OCI-LY7 (cell line): ENCODE measurements at regions not wholly inside any gene's neighbourhood (a gene's known extent, or its start where the extent isn't known, plus 50 kb on each side); places are given as distances from the start of the nearest gene placed in this dataset.

Experiments
- BruUV-seq: library from RNA; stranded (reverse); fragments of 400-500 nt; replicated peaks from 2 replicates; lab custom pipeline; 2021; lab: Mats Ljungman, UMichigan
- CTCF ChIA-PET: fragments of 300-600 bp; sonication (Branson Sonifier 250); formaldehyde crosslinking; loops from one replicate; lab custom pipeline; 2022; ENCODE audit warnings: antibody characterized with exemption; ENCODE audit not compliant: unreplicated experiment; lab: Charles Lee
- POLR2A ChIA-PET: fragments of 300-600 bp; sonication (Branson Sonifier 250); formaldehyde crosslinking; loops from one replicate; lab custom pipeline; 2022; ENCODE audit warnings: antibody characterized with exemption; lab: Charles Lee
- DNase-seq: peaks from one replicate; pipeline ENCODE4 v3.0.0-alpha.2; 2015; ENCODE audit warnings: low spot score
- H2AFZ ChIP-seq: fragments of 200-600 bp; sonication (generic), shearing (Covaris generic); 2 replicates; pipeline ENCODE4 v1.6.1; 2014; ENCODE audit warnings: mild to moderate bottlenecking, antibody characterized with exemption, low read length, moderate library complexity
- H3K27ac ChIP-seq: fragments of 200-600 bp; sonication (generic); 2 replicates; pipeline ENCODE4 v1.5.1; 2014; ENCODE audit warnings: mixed run types, low read depth, mild to moderate bottlenecking, moderate library complexity, low read length, inconsistent platforms; ENCODE audit not compliant: poor library complexity, severe bottlenecking
- H3K36me3 ChIP-seq: fragments of 200-600 bp; sonication (generic); 2 replicates; pipeline ENCODE4 v1.6.1; 2014; ENCODE audit warnings: mild to moderate bottlenecking, antibody characterized with exemption, low read length, moderate library complexity, mixed read lengths; ENCODE audit not compliant: insufficient read depth
- H3K4me1 ChIP-seq: fragments of 200-600 bp; sonication (generic); 2 replicates; pipeline ENCODE4 v1.5.1; 2014; ENCODE audit warnings: mild to moderate bottlenecking, low read length; ENCODE audit not compliant: insufficient read depth, poor library complexity, severe bottlenecking
- H3K4me2 ChIP-seq: fragments of 200-600 bp; sonication (generic); 2 replicates; pipeline ENCODE4 v1.6.1; 2014; ENCODE audit warnings: mild to moderate bottlenecking, low read length
- H3K4me3 ChIP-seq: fragments of 200-600 bp; sonication (generic); 2 replicates; pipeline ENCODE4 v1.5.1; 2014; ENCODE audit warnings: mild to moderate bottlenecking, low read depth, low read length; ENCODE audit not compliant: poor library complexity, severe bottlenecking
- H3K79me2 ChIP-seq: fragments of 200-600 bp; sonication (generic); 2 replicates; pipeline ENCODE4 v1.6.1; 2016; ENCODE audit warnings: low read depth, mild to moderate bottlenecking, low read length, moderate library complexity, mixed read lengths; ENCODE audit not compliant: insufficient read depth
- H3K9me2 ChIP-seq: fragments of 200-600 bp; sonication (generic); 2 replicates; pipeline ENCODE4 v1.6.1; 2016; ENCODE audit warnings: mild to moderate bottlenecking, low read length, mixed read lengths; ENCODE audit not compliant: insufficient read depth
- H3K9me3 ChIP-seq: fragments of 200-600 bp; sonication (generic); 2 replicates; pipeline ENCODE4 v1.6.1; 2014; ENCODE audit warnings: mild to moderate bottlenecking, mixed run types, low read length, mixed read lengths
- H4K20me1 ChIP-seq: fragments of 200-600 bp; sonication (generic); 2 replicates; pipeline ENCODE4 v1.6.1; 2014; ENCODE audit warnings: mild to moderate bottlenecking, antibody characterized with exemption, low read length, moderate library complexity, mixed read lengths; ENCODE audit not compliant: insufficient read depth
- CTCF ChIP-seq: fragments of 200-600 bp; sonication (generic); conservative IDR thresholded peaks from 2 replicates; pipeline ENCODE4 v1.5.1; 2014; ENCODE audit warnings: mild to moderate bottlenecking, antibody characterized with exemption, low read length, moderate library complexity, mixed read lengths
- EZH2phosphoT487 ChIP-seq: fragments of 200-600 bp; sonication (generic); IDR thresholded peaks from 2 replicates; pipeline ENCODE4 v1.6.1; 2018; ENCODE audit warnings: low read depth, borderline replicate concordance, mild to moderate bottlenecking, mixed run types, antibody characterized with exemption, low read length, moderate library complexity, mixed read lengths
- intact Hi-C: fragments of 100-400 bp; cut with micrococcal nuclease; formaldehyde crosslinking; loops from one replicate; pipeline ENCODE4 v1.10.0; 2022; ENCODE audit not compliant: unreplicated experiment

DNA sequence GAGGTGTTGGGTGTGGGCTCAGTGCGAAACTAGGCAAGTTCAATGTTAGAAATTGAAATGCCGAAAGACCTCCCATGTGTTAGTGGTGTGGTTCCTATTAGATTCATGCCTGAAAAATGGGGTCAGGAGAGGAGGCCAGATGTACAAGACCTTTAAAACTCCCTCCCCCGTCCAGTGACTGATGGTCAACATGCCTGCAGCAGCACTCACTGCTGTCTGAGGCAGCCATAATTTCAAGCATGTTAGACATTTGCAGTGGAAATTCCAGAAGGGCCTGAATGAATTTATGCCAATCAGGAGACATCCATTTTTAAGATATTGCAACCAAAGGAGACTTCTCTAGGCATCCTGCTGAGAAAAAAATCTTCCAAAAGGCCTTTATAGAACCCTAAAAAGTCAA is 426.9 kb upstream of the NBEA start:
- no peaks in the 10 kb centered on the region for H3K4me1 ChIP-seq
- TF ChIP-seq EZH2phosphoT487: no peak
- TF ChIP-seq CTCF: no peak
- no peaks in the 10 kb centered on the region for H3K79me2 ChIP-seq
- ChIA-PET CTCF (no interaction called here), POLR2A (no interaction called here)
- H3K4me3 ChIP-seq: no peak overlapping the region
- H3K9me2 ChIP-seq: no peaks in the 10 kb centered on the region
- intact Hi-C loops: no loop called here
- H3K4me2 ChIP-seq: no peak overlapping the region
- no TSS peak for BruUV-seq
- no peak overlapping the region for H3K27ac ChIP-seq
- H3K9me3 ChIP-seq: no peaks in the 10 kb centered on the region
- DNase-seq: no peak
- no peaks in the 10 kb centered on the region for H3K36me3 ChIP-seq
- H2AFZ ChIP-seq: no peak overlapping the region
- H4K20me1 ChIP-seq: no peaks in the 10 kb centered on the region

GRCh38 chr13:34521171-34521570 is 420.9 kb upstream of the NBEA start:
- BruUV-seq: no TSS peak
- intact Hi-C loops: no loop called here

More at GRCh38 chr13:34521171-34521570, 420.9 kb upstream of the NBEA start:
- no peaks in the 10 kb centered on the region for H3K9me2 ChIP-seq
- H2AFZ ChIP-seq: no peak overlapping the region
- H3K4me2 ChIP-seq: no peak overlapping the region
- H3K9me3 ChIP-seq: no peaks in the 10 kb centered on the region
- no peak overlapping the region for H3K4me3 ChIP-seq
- H3K36me3 ChIP-seq: no peaks in the 10 kb centered on the region
- H4K20me1 ChIP-seq: no peaks in the 10 kb centered on the region
- no peaks in the 10 kb centered on the region for H3K4me1 ChIP-seq
- H3K79me2 ChIP-seq: no peaks in the 10 kb centered on the region
- CTCF ChIA-PET: no interaction called here
- H3K27ac ChIP-seq: no peak overlapping the region
- POLR2A ChIA-PET: interaction anchor here (0.5 kb wide), 1 partner anchor 520 kb away, joined by 3 read pairs; no protein-coding TSS in a partner anchor
- TF ChIP-seq CTCF (no peak), EZH2phosphoT487 (no peak)
- DNase-seq: no peak
